HG03175 (cell line): ENCODE measurements at regions not wholly inside any gene's neighbourhood (a gene's known extent, or its start where the extent isn't known, plus 50 kb on each side); places are given as distances from the start of the nearest gene placed in this dataset.

Experiments used
- ATAC-seq: cut with Tn5 transposase; IDR thresholded peaks from one replicate; pipeline ENCODE4 v1.9.1; 2021; ENCODE audit warnings: mild to moderate bottlenecking, moderate library complexity; ENCODE audit not compliant: unreplicated experiment

- ATAC-seq: no peak
Measured at GRCh38 chr1:224486801-224487583, 52.4 kb upstream of the WDR26 start.

- ATAC-seq: no peak
Measured at GRCh38 chr1:224488806-224489499, 54.4 kb upstream of the WDR26 start.

GRCh38 chr1:224489534-224490365 is 55.2 kb upstream of the WDR26 start:
- no peak for ATAC-seq

GRCh38 chr1:224490549-224491537 is 56.2 kb upstream of the WDR26 start:
- no peak for ATAC-seq

GRCh38 chr1:224492015-224492414 is 57.4 kb upstream of the WDR26 start:
- ATAC-seq: no peak

- ATAC-seq: no peak
Measured at GRCh38 chr1:224492632-224493031, 58.0 kb upstream of the WDR26 start.

- ATAC-seq: no peak
Measured at GRCh38 chr1:224493269-224493668, 58.7 kb upstream of the WDR26 start.

- no peak for ATAC-seq
Measured at GRCh38 chr1:224494343-224494742, 59.7 kb upstream of the WDR26 start.

- no peak for ATAC-seq
Measured at GRCh38 chr1:224495866-224496265, 61.3 kb upstream of the WDR26 start.

- ATAC-seq: no peak
Measured at GRCh38 chr1:224496826-224497225, 62.2 kb upstream of the WDR26 start.

- ATAC-seq: peak; percentile 98
Measured at GRCh38 chr1:224497714-224498573, 63.3 kb upstream of the WDR26 start.

- ATAC-seq: peak; percentile 0
Measured at GRCh38 chr1:224498574-224499170, 64.1 kb upstream of the WDR26 start.

GRCh38 chr1:224499204-224499603 is 64.6 kb upstream of the WDR26 start:
- no peak for ATAC-seq

- no peak for ATAC-seq
Measured at GRCh38 chr1:224500796-224501195, 66.2 kb upstream of the WDR26 start.

- ATAC-seq: no peak
Measured at GRCh38 chr1:224501836-224502235, 67.2 kb upstream of the WDR26 start.

GRCh38 chr1:224502459-224503160 is 68.0 kb upstream of the WDR26 start:
- no peak for ATAC-seq

GRCh38 chr1:224503161-224504118 is 68.8 kb upstream of the WDR26 start:
- peak; percentile 96 for ATAC-seq
